Thyroid gland (tissue), 4 donors: ENCODE measurements at regions not wholly inside any gene's neighbourhood (a gene's known extent, or its start where the extent isn't known, plus 50 kb on each side); places are given as distances from the start of the nearest gene placed in this dataset.
A peak's percentile ranks its signal among the peaks of the same experiment; 100 is the strongest.

Source experiments
- DNase-seq, 2 donors: peaks; one replicate each; pipeline ENCODE4 v3.0.0-alpha.2; 2019
- H3K27ac ChIP-seq, 3 donors: fragments of 200-600 bp; sonication (generic); 1 replicate in 2 of 3; 2 replicates in 1 of 3; pipeline ENCODE4 v1.5.1; 2016 to 2019; ENCODE audit warnings: mild to moderate bottlenecking in 1 of 3, moderate library complexity in 1 of 3
- H3K27me3 ChIP-seq: fragments of 200-600 bp; sonication (generic); one replicate; pipeline ENCODE4 v1.5.1; 2019
- H3K36me3 ChIP-seq, 2 donors: fragments of 200-600 bp; sonication (generic); one replicate each; pipeline ENCODE4 v1.5.1; 2016 to 2019
- H3K4me1 ChIP-seq, 2 donors: fragments of 200-600 bp; sonication (generic); one replicate each; pipeline ENCODE4 v1.5.1; 2017 to 2019
- H3K4me3 ChIP-seq, 3 donors: fragments of 200-600 bp; sonication (generic); replicated peaks in 1 of 3; 1 replicate in 2 of 3; 2 replicates in 1 of 3; pipeline ENCODE4 v1.5.1; 2016; ENCODE audit warnings: mild to moderate bottlenecking in 1 of 3
- H3K9me3 ChIP-seq: fragments of 200-600 bp; sonication (generic); one replicate; pipeline ENCODE4 v1.5.1; 2017
- POLR2A ChIP-seq, 2 donors: fragments of 450-650 bp; IDR thresholded peaks; one replicate each; pipeline ENCODE4 v1.6.1; 2017; ENCODE audit warnings: antibody characterized with exemption in 2 of 2, mild to moderate bottlenecking in 2 of 2, moderate library complexity in 1 of 2
- WGBS, 2 donors: methylation state at CpG; one replicate each; pipeline ENCODE4 v1.1.5; 2017; 5-methylcytosine and 5-hydroxymethylcytosine counted together
- intact Hi-C: fragments of 100-400 bp; cut with DNase I; formaldehyde crosslinking; loops from one replicate; pipeline ENCODE4 v1.15.1; 2023
- TF ChIP-seq, protein P1 (sequence below), 6 experiments: fragments of 200-600 bp in 3 of 6; fragments of 450-650 bp in 3 of 6; sonication (generic) in 3 of 6; IDR thresholded peaks; one replicate each; pipeline ENCODE4 v1.5.1; 2016 to 2019; ENCODE audit warnings: antibody characterized with exemption in 6 of 6, mild to moderate bottlenecking in 2 of 6, inconsistent platforms in 1 of 6, moderate library complexity in 1 of 6

DNA sequence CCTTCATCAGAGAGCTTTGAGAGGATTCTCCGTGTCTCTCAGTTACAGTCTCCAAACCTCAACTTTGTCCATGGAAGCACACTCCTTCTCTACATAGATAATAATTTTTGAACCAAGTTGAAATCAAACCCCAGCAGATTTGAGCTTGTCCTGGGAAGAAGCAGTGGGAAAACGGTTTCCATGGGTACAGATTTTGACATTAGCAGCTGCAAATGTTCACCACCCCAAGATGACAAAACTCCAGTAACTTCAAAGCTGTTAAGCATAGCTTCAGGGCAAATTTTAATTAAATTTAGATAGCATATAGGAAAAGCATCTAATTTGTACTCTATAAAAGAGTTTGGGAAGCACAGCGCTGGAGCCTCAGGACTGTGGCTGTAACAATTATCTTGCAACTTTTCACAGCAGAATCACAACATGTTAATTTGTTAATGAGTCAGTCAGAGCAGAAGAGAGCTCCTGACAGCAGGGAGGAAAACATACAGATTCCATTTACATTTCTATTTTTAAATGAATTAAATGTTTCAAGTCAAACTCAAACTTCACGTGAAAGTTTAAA, 240.7 kb downstream of the BMP7 start:
- DNase-seq, result no peak
- intact Hi-C loops, result no loop called here
- WGBS, 2 donors, result 34 to 51% methylated on average over 4 of the region's 4 CpGs
- Histone ChIP-seq H3K9me3 (no peaks in the 10 kb centered on the region), H3K4me3 (no peak overlapping the region), H3K27ac (peak overlapping the region; percentile 41 to 73 (median 70)), H3K36me3 (no peaks in the 10 kb centered on the region), H3K4me1 (peaks cover 13 to 18% of the 10 kb centered on the region in 2 donors), H3K27me3 (no peaks in the 10 kb centered on the region)
- TF ChIP-seq, protein P1, sequence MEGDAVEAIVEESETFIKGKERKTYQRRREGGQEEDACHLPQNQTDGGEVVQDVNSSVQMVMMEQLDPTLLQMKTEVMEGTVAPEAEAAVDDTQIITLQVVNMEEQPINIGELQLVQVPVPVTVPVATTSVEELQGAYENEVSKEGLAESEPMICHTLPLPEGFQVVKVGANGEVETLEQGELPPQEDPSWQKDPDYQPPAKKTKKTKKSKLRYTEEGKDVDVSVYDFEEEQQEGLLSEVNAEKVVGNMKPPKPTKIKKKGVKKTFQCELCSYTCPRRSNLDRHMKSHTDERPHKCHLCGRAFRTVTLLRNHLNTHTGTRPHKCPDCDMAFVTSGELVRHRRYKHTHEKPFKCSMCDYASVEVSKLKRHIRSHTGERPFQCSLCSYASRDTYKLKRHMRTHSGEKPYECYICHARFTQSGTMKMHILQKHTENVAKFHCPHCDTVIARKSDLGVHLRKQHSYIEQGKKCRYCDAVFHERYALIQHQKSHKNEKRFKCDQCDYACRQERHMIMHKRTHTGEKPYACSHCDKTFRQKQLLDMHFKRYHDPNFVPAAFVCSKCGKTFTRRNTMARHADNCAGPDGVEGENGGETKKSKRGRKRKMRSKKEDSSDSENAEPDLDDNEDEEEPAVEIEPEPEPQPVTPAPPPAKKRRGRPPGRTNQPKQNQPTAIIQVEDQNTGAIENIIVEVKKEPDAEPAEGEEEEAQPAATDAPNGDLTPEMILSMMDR (IDR thresholded peaks at IDR 0.05), result no peak
- no peak for TF ChIP-seq POLR2A (IDR thresholded peaks at IDR 0.05)

- Histone ChIP-seq H3K27ac (no peak overlapping the region), H3K4me1 (peaks cover 13 to 25% of the 10 kb centered on the region in 2 donors), H3K36me3 (no peaks in the 10 kb centered on the region), H3K4me3 (no peak overlapping the region), H3K9me3 (no peaks in the 10 kb centered on the region), H3K27me3 (no peaks in the 10 kb centered on the region)
- no peak for DNase-seq
- intact Hi-C loops, result no loop called here
- no peak for TF ChIP-seq POLR2A (IDR thresholded peaks at IDR 0.05)
- TF ChIP-seq, protein P1 (IDR thresholded peaks at IDR 0.05), result no peak
- 69 to 77% methylated on average over 5 of the region's 5 CpGs for WGBS, 2 donors
Observed at GRCh38 chr20:57027777-57028176, 238.7 kb downstream of the BMP7 start.

GRCh38 chr20:57030611-57031600, 235.5 kb downstream of the BMP7 start:
- DNase-seq, result peak; percentile 40 to 56
- no peaks in the 10 kb centered on the region for H3K36me3 ChIP-seq
- intact Hi-C loops, result no loop called here

DNA sequence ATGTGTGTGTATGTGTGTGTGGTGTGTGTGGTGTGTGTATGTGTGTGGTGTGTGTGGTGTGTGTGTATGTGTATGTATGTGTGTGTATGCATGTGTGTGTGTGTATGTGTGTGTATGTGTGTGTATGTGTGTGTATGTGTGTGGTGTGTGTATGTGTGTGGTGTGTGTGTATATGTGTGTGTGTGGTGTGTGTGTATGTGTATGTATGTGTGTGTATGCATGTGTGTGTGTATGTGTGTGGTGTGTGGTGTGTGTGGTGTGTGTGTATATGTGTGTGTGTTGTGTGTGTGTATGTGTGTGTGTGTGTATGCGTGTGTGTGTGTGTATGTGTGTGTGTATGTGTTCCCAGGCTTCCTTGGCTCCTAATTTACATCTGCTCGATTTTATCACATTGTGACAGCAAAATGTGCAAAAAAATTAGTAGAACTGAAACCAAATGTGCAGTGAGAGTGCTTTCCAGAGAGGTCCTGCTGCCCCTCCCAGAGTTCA, 234.5 kb downstream of the BMP7 start:
- no peak for DNase-seq
- intact Hi-C loops, result no loop called here
- no peaks in the 10 kb centered on the region for H3K36me3 ChIP-seq
- no peak overlapping the region for H3K4me3 ChIP-seq
- no peak for TF ChIP-seq POLR2A (IDR thresholded peaks at IDR 0.05)
- TF ChIP-seq, protein P1 (IDR thresholded peaks at IDR 0.05), result no peak
- peaks cover 0 to 14% of the 10 kb centered on the region in 2 donors for H3K4me1 ChIP-seq
- H3K27ac ChIP-seq, result no peak overlapping the region
- 66 to 72% methylated on average over 2 of the region's 2 CpGs for WGBS, 2 donors
- no peaks in the 10 kb centered on the region for H3K27me3 ChIP-seq
- no peaks in the 10 kb centered on the region for H3K9me3 ChIP-seq

More at GRCh38 chr20:57030611-57031600, 235.5 kb downstream of the BMP7 start:
- Histone ChIP-seq H3K4me1 (peaks cover 3 to 15% of the 10 kb centered on the region in 2 donors), H3K27me3 (no peaks in the 10 kb centered on the region), H3K27ac (no peak overlapping the region), H3K4me3 (no peak overlapping the region), H3K9me3 (no peaks in the 10 kb centered on the region)
- no peak for TF ChIP-seq POLR2A (IDR thresholded peaks at IDR 0.05)
- TF ChIP-seq, protein P1 (IDR thresholded peaks at IDR 0.05), result no peak
- WGBS, 2 donors, result 57 to 59% methylated on average over 14 of the region's 14 CpGs

DNA sequence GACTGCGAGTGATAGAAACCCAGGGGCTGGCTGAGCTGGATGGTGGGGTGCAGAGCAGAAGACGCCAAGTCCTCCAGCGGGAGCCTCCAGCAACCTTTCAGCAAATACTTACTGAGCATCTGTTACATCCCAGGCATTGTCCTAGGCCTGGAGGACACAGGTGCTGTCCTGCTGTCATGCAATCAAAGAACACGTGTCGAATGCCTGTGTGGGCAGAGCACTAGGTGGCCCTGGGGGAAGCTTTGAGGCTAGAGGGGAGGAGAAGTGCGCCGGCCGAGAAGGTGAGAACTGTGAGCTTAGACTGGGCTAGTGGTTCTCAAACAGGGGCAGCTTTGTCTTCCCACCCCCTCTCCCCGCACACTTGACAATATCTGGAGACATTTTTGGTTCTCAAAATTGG, 233.6 kb downstream of the BMP7 start:
- no peak for TF ChIP-seq POLR2A (IDR thresholded peaks at IDR 0.05)
- TF ChIP-seq, protein P1 (IDR thresholded peaks at IDR 0.05), result no peak
- intact Hi-C loops, result no loop called here

More for the DNA sequence above, 233.6 kb downstream of the BMP7 start:
- H3K27ac ChIP-seq, result no peak overlapping the region
- no peak overlapping the region for H3K4me3 ChIP-seq
- WGBS, 2 donors, result 91 to 93% methylated on average over 9 of the region's 9 CpGs
- H3K4me1 ChIP-seq, result peaks cover 0 to 13% of the 10 kb centered on the region in 2 donors
- no peak for DNase-seq
- no peaks in the 10 kb centered on the region for H3K27me3 ChIP-seq
- no peaks in the 10 kb centered on the region for H3K9me3 ChIP-seq
- no peaks in the 10 kb centered on the region for H3K36me3 ChIP-seq
